ENCODE measurements at regions not wholly inside any gene's neighbourhood (a gene's known extent, or its start where the extent isn't known, plus 50 kb on each side); places are given as distances from the start of the nearest gene placed in this dataset.

- TF ChIP-seq CTCF (IDR thresholded peaks at IDR 0.05) (no peak), POLR2A (IDR thresholded peaks at IDR 0.05) (no peak), POLR2AphosphoS5 (IDR thresholded peaks at IDR 0.05) (no peak)
These were observed 153.9 kb downstream of the B3GNT2 start for GRCh38 chr2:62349788-62350187.
